ENCODE measurements at regions not wholly inside any gene's neighbourhood (a gene's known extent, or its start where the extent isn't known, plus 50 kb on each side); places are given as distances from the start of the nearest gene placed in this dataset.
A peak's percentile ranks its signal among the peaks of the same experiment; 100 is the strongest.

DNA sequence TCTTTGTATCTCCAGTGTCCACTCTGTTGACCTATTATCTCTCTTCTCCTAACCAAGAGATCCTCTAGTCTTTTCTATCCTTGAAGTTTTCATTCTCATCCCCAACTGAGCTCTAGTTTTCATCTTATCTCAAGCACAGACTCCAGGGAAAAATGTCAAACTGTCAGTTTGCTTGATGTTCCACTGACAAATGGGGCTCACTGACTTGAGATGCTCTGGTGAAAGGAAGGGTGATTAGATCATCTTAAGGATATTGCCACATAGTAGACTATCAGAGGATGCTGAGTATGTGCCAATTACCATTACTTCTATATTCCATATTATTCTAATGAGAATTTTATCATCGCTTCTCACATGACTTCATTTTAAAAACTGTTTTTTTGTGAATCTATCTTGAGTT is 2008.2 kb downstream of the ARAP2 start:
- no peak for DNase-seq (ENCODE audit: unreplicated experiment)
- Mint-ChIP-seq H3K27me3 (ENCODE audit: insufficient read depth, unreplicated experiment) (no peaks in the 10 kb centered on the region), H3K36me3 (ENCODE audit: insufficient read depth, unreplicated experiment) (no peaks in the 10 kb centered on the region), H3K27ac (ENCODE audit: low read depth, unreplicated experiment) (no peak overlapping the region), H3K9me3 (ENCODE audit: unreplicated experiment) (no peaks in the 10 kb centered on the region), H3K4me3 (ENCODE audit: unreplicated experiment) (no peak overlapping the region), H3K4me1 (ENCODE audit: insufficient read depth, unreplicated experiment) (no peaks in the 10 kb centered on the region)
- CTCF ChIA-PET, result no interaction called here
- intact Hi-C loops (cut with micrococcal nuclease), result no loop called here
- BruUV-seq (replicated peaks), result no TSS peak
- POLR2A ChIA-PET, result no interaction called here
- TF ChIP-seq CTCF (IDR thresholded peaks at IDR 0.05; ENCODE audit: unreplicated experiment), result no peak

DNA sequence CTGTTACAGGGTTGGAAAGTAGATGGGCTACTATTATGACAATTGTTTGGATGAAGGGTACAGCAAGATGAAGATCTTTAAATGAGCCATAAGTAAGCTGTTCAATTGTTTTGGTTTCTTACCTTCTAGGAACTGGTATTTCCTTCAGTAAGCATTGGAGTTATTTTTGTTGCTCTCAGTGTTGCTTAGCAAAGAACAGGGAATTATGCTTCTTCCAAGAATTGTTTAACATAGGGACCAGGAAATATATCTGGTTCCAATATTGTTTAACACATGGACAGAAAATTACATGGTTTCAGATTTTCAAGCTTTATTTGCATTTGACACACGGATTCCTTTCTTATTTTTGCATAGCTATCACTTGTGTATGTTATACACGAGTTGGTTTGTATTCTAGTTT is 1999.0 kb downstream of the ARAP2 start:
- CTCF ChIA-PET, result interaction anchor here (0.5 kb wide), 1 partner anchor 85 kb away, joined by 3 read pairs; no protein-coding TSS in a partner anchor
- no peak for TF ChIP-seq CTCF (IDR thresholded peaks at IDR 0.05; ENCODE audit: unreplicated experiment)
- POLR2A ChIA-PET, result no interaction called here
- H3K4me1 Mint-ChIP-seq (ENCODE audit: insufficient read depth, unreplicated experiment), result no peaks in the 10 kb centered on the region
- no peak overlapping the region for H3K4me3 Mint-ChIP-seq (ENCODE audit: unreplicated experiment)
- peaks cover 6% of the 10 kb centered on the region for H3K9me3 Mint-ChIP-seq (ENCODE audit: unreplicated experiment)
- H3K36me3 Mint-ChIP-seq (ENCODE audit: insufficient read depth, unreplicated experiment), result no peaks in the 10 kb centered on the region
- intact Hi-C loops (cut with micrococcal nuclease), result no loop called here
- BruUV-seq (replicated peaks), result no TSS peak
- H3K27ac Mint-ChIP-seq (ENCODE audit: low read depth, unreplicated experiment), result no peak overlapping the region
- H3K27me3 Mint-ChIP-seq (ENCODE audit: insufficient read depth, unreplicated experiment), result no peaks in the 10 kb centered on the region
- DNase-seq (ENCODE audit: unreplicated experiment), result no peak

GRCh38 chr4:34250562-34250961 is 1993.8 kb downstream of the ARAP2 start:
- H3K27me3 Mint-ChIP-seq (ENCODE audit: insufficient read depth, unreplicated experiment), result no peaks in the 10 kb centered on the region
- TF ChIP-seq CTCF (IDR thresholded peaks at IDR 0.05; ENCODE audit: unreplicated experiment), result no peak
- BruUV-seq (replicated peaks), result no TSS peak
- peak; percentile 53 for DNase-seq (ENCODE audit: unreplicated experiment)
- H3K4me1 Mint-ChIP-seq (ENCODE audit: insufficient read depth, unreplicated experiment), result peaks cover 6% of the 10 kb centered on the region
- no peaks in the 10 kb centered on the region for H3K36me3 Mint-ChIP-seq (ENCODE audit: insufficient read depth, unreplicated experiment)
- no peaks in the 10 kb centered on the region for H3K9me3 Mint-ChIP-seq (ENCODE audit: unreplicated experiment)
- POLR2A ChIA-PET, result no interaction called here
- no peak overlapping the region for H3K27ac Mint-ChIP-seq (ENCODE audit: low read depth, unreplicated experiment)
- no peak overlapping the region for H3K4me3 Mint-ChIP-seq (ENCODE audit: unreplicated experiment)
- intact Hi-C loops (cut with micrococcal nuclease), result no loop called here
- CTCF ChIA-PET, result interaction anchor here (0.7 kb wide), 1 partner anchor 9 kb away, joined by 3 read pairs; no protein-coding TSS in a partner anchor

DNA sequence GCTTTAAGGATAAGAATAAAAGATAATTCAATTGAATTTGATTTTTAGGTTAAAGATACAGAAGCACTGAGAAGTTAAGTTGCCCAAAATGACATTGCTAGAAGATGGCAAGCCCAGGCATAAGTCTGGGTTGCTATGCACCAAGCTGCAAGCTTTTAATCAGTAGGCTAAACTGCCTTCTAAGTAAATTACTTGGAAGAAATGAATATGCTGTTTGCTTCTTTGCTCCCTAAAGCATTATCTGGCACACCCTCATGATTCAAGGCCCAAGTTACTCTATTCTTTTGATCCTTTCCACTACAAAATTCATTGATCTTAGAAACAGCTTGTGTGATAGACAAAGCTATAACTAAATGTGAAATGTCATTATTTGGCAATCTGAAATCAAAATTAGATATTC is 1991.1 kb downstream of the ARAP2 start:
- intact Hi-C loops (cut with micrococcal nuclease), result no loop called here

More for the DNA sequence above, 1991.1 kb downstream of the ARAP2 start:
- DNase-seq (ENCODE audit: unreplicated experiment), result no peak
- Mint-ChIP-seq H3K9me3 (ENCODE audit: unreplicated experiment) (no peaks in the 10 kb centered on the region), H3K27ac (ENCODE audit: low read depth, unreplicated experiment) (no peak overlapping the region), H3K36me3 (ENCODE audit: insufficient read depth, unreplicated experiment) (no peaks in the 10 kb centered on the region), H3K4me3 (ENCODE audit: unreplicated experiment) (no peak overlapping the region), H3K27me3 (ENCODE audit: insufficient read depth, unreplicated experiment) (no peaks in the 10 kb centered on the region), H3K4me1 (ENCODE audit: insufficient read depth, unreplicated experiment) (peaks cover 6% of the 10 kb centered on the region)
- POLR2A ChIA-PET, result no interaction called here
- no peak for TF ChIP-seq CTCF (IDR thresholded peaks at IDR 0.05; ENCODE audit: unreplicated experiment)
- CTCF ChIA-PET, result no interaction called here
- BruUV-seq (replicated peaks), result no TSS peak

Data from MCF 10A (cell line).